Astrocyte (in vitro differentiated cells and primary cell): ENCODE measurements at regions not wholly inside any gene's neighbourhood (a gene's known extent, or its start where the extent isn't known, plus 50 kb on each side); places are given as distances from the start of the nearest gene placed in this dataset.

Experiments
- DNase-seq: peaks from one replicate; pipeline ENCODE4 v3.0.0-alpha.2; 2010; ENCODE audit warnings: low read depth
- FAIRE-seq: peaks from 2 replicates; lab custom pipeline; 2011; peaks lifted over from hg19 to GRCh38; lab: Jason Lieb, UNC
- H2AFZ ChIP-seq: 2 replicates; pipeline ENCODE4 v1.6.0; 2012; ENCODE audit warnings: low read depth, low read length, inconsistent platforms
- H3K27ac ChIP-seq: 2 replicates; pipeline ENCODE4 v1.5.1; 2011; ENCODE audit warnings: low read depth, low read length, inconsistent platforms
- H3K27me3 ChIP-seq: 2 replicates; pipeline ENCODE4 v1.6.0; 2011; ENCODE audit warnings: low read length, inconsistent platforms; ENCODE audit not compliant: insufficient read depth
- H3K36me3 ChIP-seq: 2 replicates; pipeline ENCODE4 v1.5.1; 2011; ENCODE audit warnings: low read length, inconsistent platforms; ENCODE audit not compliant: insufficient read depth
- H3K4me1 ChIP-seq: 2 replicates; pipeline ENCODE4 v1.5.1; 2011; ENCODE audit warnings: low read length, inconsistent platforms; ENCODE audit not compliant: insufficient read depth
- H3K4me2 ChIP-seq: 2 replicates; pipeline ENCODE4 v1.6.0; 2012; ENCODE audit warnings: low read length, inconsistent platforms
- H3K4me3 ChIP-seq: 2 replicates; pipeline ENCODE4 v1.5.1; 2011; ENCODE audit warnings: low read depth, mild to moderate bottlenecking, low read length, inconsistent platforms; ENCODE audit not compliant: insufficient read depth
- H3K79me2 ChIP-seq: 2 replicates; pipeline ENCODE4 v1.6.0; 2012; ENCODE audit warnings: mild to moderate bottlenecking, low read length, inconsistent platforms; ENCODE audit not compliant: insufficient read depth
- H3K9ac ChIP-seq: 2 replicates; pipeline ENCODE4 v1.6.0; 2012; ENCODE audit warnings: mild to moderate bottlenecking, low read length, inconsistent platforms
- H3K9me3 ChIP-seq: 2 replicates; pipeline ENCODE4 v1.5.1; 2012; ENCODE audit warnings: low read depth, mild to moderate bottlenecking, low read length, inconsistent platforms; ENCODE audit not compliant: insufficient read depth
- H4K20me1 ChIP-seq: 2 replicates; pipeline ENCODE4 v1.6.0; 2012; ENCODE audit warnings: low read length, inconsistent platforms; ENCODE audit not compliant: insufficient read depth
- H3K27ac Mint-ChIP-seq: one replicate; pipeline ENCODE4 v1.8.0; 2021; ENCODE audit warnings: mild to moderate bottlenecking, mixed read lengths; ENCODE audit not compliant: unreplicated experiment
- H3K27me3 Mint-ChIP-seq: one replicate; pipeline ENCODE4 v1.8.0; 2021; ENCODE audit warnings: low read depth, mixed read lengths; ENCODE audit not compliant: unreplicated experiment
- H3K36me3 Mint-ChIP-seq: one replicate; pipeline ENCODE4 v1.8.0; 2021; ENCODE audit warnings: low read depth, mixed read lengths; ENCODE audit not compliant: unreplicated experiment
- H3K4me1 Mint-ChIP-seq: one replicate; pipeline ENCODE4 v1.8.0; 2021; ENCODE audit warnings: low read depth, mixed read lengths; ENCODE audit not compliant: unreplicated experiment
- H3K4me3 Mint-ChIP-seq: one replicate; pipeline ENCODE4 v1.8.0; 2021; ENCODE audit warnings: mild to moderate bottlenecking, moderate library complexity, mixed read lengths; ENCODE audit not compliant: unreplicated experiment
- H3K9me3 Mint-ChIP-seq: one replicate; pipeline ENCODE4 v1.8.0; 2021; ENCODE audit warnings: mild to moderate bottlenecking, mixed read lengths; ENCODE audit not compliant: unreplicated experiment
- CTCF ChIP-seq: IDR thresholded peaks from 2 replicates; pipeline ENCODE4 v1.5.1; 2011; ENCODE audit warnings: low read depth, mild to moderate bottlenecking, inconsistent platforms, low read length, moderate library complexity; ENCODE audit not compliant: insufficient read depth
- EZH2 ChIP-seq: IDR thresholded peaks from 2 replicates; pipeline ENCODE4 v1.6.1; 2012; ENCODE audit warnings: mild to moderate bottlenecking, low read length, inconsistent platforms; ENCODE audit not compliant: insufficient read depth

GRCh38 chr4:31360786-31361185 is 640.6 kb downstream of the PCDH7 start:
- H3K27ac ChIP-seq, result no peak overlapping the region
- Mint-ChIP-seq H3K36me3 (no peaks in the 10 kb centered on the region), H3K27me3 (no peaks in the 10 kb centered on the region), H3K27ac (no peak overlapping the region), H3K4me3 (no peak overlapping the region), H3K9me3 (no peaks in the 10 kb centered on the region), H3K4me1 (peaks cover 11% of the 10 kb centered on the region)
- no peak overlapping the region for H3K4me3 ChIP-seq
- H3K27me3 ChIP-seq, result no peaks in the 10 kb centered on the region
- no peaks in the 10 kb centered on the region for H3K36me3 ChIP-seq
- H4K20me1 ChIP-seq, result no peaks in the 10 kb centered on the region
- TF ChIP-seq CTCF (no peak), EZH2 (no peak)
- DNase-seq, result peak; percentile 74
- H3K9me3 ChIP-seq, result no peaks in the 10 kb centered on the region
- FAIRE-seq, result no peak
- no peak overlapping the region for H3K4me2 ChIP-seq
- H3K9ac ChIP-seq, result no peak overlapping the region
- H2AFZ ChIP-seq, result no peak overlapping the region
- no peaks in the 10 kb centered on the region for H3K79me2 ChIP-seq
- H3K4me1 ChIP-seq, result peaks cover 6% of the 10 kb centered on the region

- Mint-ChIP-seq H3K4me3 (no peak overlapping the region), H3K9me3 (no peaks in the 10 kb centered on the region), H3K27ac (no peak overlapping the region), H3K27me3 (no peaks in the 10 kb centered on the region), H3K36me3 (no peaks in the 10 kb centered on the region), H3K4me1 (peaks cover 21% of the 10 kb centered on the region)
- Histone ChIP-seq H3K79me2 (no peaks in the 10 kb centered on the region), H3K4me2 (no peak overlapping the region), H3K9me3 (no peaks in the 10 kb centered on the region), H3K4me1 (peaks cover 6% of the 10 kb centered on the region), H3K36me3 (no peaks in the 10 kb centered on the region), H3K27ac (no peak overlapping the region), H3K27me3 (no peaks in the 10 kb centered on the region), H4K20me1 (no peaks in the 10 kb centered on the region), H3K9ac (no peak overlapping the region), H2AFZ (no peak overlapping the region), H3K4me3 (no peak overlapping the region)
- FAIRE-seq (no peak), DNase-seq (peak; percentile 56)
- TF ChIP-seq EZH2 (no peak), CTCF (no peak)
Observed at GRCh38 chr4:31362756-31363155, 642.6 kb downstream of the PCDH7 start.

- no peak overlapping the region for H2AFZ ChIP-seq
- FAIRE-seq, result no peak
Observed at GRCh38 chr4:31365006-31365690, 645.0 kb downstream of the PCDH7 start.

More at GRCh38 chr4:31365006-31365690, 645.0 kb downstream of the PCDH7 start:
- peak overlapping the region; percentile 79 for H3K27ac Mint-ChIP-seq
- no peaks in the 10 kb centered on the region for H3K36me3 Mint-ChIP-seq
- peaks cover 21% of the 10 kb centered on the region for H3K4me1 Mint-ChIP-seq
- peak; percentile 36 for DNase-seq
- Histone ChIP-seq H3K4me1 (peaks cover 6% of the 10 kb centered on the region), H3K36me3 (no peaks in the 10 kb centered on the region), H3K9me3 (no peaks in the 10 kb centered on the region), H3K27ac (no peak overlapping the region), H3K27me3 (no peaks in the 10 kb centered on the region), H3K4me2 (no peak overlapping the region), H3K4me3 (no peak overlapping the region), H3K79me2 (no peaks in the 10 kb centered on the region), H4K20me1 (no peaks in the 10 kb centered on the region), H3K9ac (no peak overlapping the region)
- no peaks in the 10 kb centered on the region for H3K9me3 Mint-ChIP-seq
- no peak overlapping the region for H3K4me3 Mint-ChIP-seq
- TF ChIP-seq EZH2 (no peak), CTCF (no peak)
- H3K27me3 Mint-ChIP-seq, result no peaks in the 10 kb centered on the region
